Renal cortical epithelial cell (primary cell): ENCODE measurements at regions not wholly inside any gene's neighbourhood (a gene's known extent, or its start where the extent isn't known, plus 50 kb on each side); places are given as distances from the start of the nearest gene placed in this dataset.

ENCODE experiments used
- DNase-seq: peaks from one replicate; pipeline ENCODE4 v3.0.0-alpha.2; 2011; ENCODE audit warnings: low read depth

GRCh38 chr10:128281861-128282260, 155.6 kb upstream of the MKI67 start:
- DNase-seq, result no peak

- no peak for DNase-seq
These were observed 160.0 kb upstream of the MKI67 start for GRCh38 chr10:128286141-128286761.

- no peak for DNase-seq
These were observed 160.7 kb upstream of the MKI67 start for GRCh38 chr10:128286762-128287500.

- no peak for DNase-seq
These were observed 161.7 kb upstream of the MKI67 start for GRCh38 chr10:128287921-128288320.

GRCh38 chr10:128289621-128290020, 163.4 kb upstream of the MKI67 start:
- DNase-seq, result no peak

GRCh38 chr10:128295003-128295402, 168.8 kb upstream of the MKI67 start:
- DNase-seq, result no peak

- DNase-seq, result no peak
These were observed 170.2 kb upstream of the MKI67 start for GRCh38 chr10:128296253-128297007.

- DNase-seq, result no peak
These were observed 171.6 kb upstream of the MKI67 start for GRCh38 chr10:128297709-128298378.

GRCh38 chr10:128298587-128298986, 172.4 kb upstream of the MKI67 start:
- DNase-seq, result no peak

GRCh38 chr10:128300290-128300824, 174.1 kb upstream of the MKI67 start:
- DNase-seq, result no peak

- no peak for DNase-seq
These were observed 174.8 kb upstream of the MKI67 start for GRCh38 chr10:128301051-128301450.

- no peak for DNase-seq
These were observed 176.6 kb upstream of the MKI67 start for GRCh38 chr10:128302808-128303207.

- no peak for DNase-seq
These were observed 178.0 kb upstream of the MKI67 start for GRCh38 chr10:128304271-128304670.

GRCh38 chr10:128305601-128306345, 179.6 kb upstream of the MKI67 start:
- no peak for DNase-seq

- no peak for DNase-seq
These were observed 180.3 kb upstream of the MKI67 start for GRCh38 chr10:128306535-128306934.

- DNase-seq, result no peak
These were observed 180.7 kb upstream of the MKI67 start for GRCh38 chr10:128306966-128307365.

GRCh38 chr10:128307820-128308219, 181.6 kb upstream of the MKI67 start:
- DNase-seq, result no peak

- DNase-seq, result no peak
These were observed 184.9 kb upstream of the MKI67 start for GRCh38 chr10:128310971-128311658.

- DNase-seq, result no peak
These were observed 186.0 kb upstream of the MKI67 start for GRCh38 chr10:128312250-128312649.

GRCh38 chr10:128314686-128315085, 188.5 kb upstream of the MKI67 start:
- no peak for DNase-seq
